ENCODE measurements at regions not wholly inside any gene's neighbourhood (a gene's known extent, or its start where the extent isn't known, plus 50 kb on each side); places are given as distances from the start of the nearest gene placed in this dataset.

DNA sequence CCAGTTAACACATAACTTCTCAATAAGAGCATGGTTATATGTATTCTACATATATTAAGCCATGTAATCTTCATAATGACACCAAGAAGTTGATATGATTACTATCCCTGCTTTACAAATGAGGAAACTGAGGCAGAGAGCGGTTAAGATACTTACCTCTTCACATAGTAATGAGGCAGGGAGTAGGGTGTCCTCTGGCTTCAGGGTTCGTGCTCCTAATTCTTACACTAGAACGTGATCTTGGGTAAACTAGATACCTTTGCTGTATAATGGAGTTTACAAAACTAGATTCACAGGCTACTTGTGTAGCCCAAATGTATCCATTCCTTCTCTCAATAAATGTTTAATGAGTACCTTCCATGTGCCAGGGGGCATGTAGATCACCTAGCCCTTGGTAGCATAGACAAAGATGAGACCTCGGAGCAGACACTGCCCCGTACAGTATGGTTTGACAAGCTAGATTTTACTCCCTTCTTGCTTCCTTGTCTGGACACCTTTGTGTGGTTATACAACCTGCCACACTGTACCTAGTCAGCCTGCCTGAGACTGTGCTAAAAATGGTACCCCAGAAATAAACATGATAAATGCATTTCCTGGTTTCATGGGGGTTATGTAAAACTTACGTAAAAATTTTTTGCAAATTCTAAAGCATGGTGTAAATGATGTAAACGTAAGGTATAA, 991.8 kb downstream of the VRK1 start:
- no peak overlapping the region for H3K27ac ChIP-seq
- TF ChIP-seq, protein P1, sequence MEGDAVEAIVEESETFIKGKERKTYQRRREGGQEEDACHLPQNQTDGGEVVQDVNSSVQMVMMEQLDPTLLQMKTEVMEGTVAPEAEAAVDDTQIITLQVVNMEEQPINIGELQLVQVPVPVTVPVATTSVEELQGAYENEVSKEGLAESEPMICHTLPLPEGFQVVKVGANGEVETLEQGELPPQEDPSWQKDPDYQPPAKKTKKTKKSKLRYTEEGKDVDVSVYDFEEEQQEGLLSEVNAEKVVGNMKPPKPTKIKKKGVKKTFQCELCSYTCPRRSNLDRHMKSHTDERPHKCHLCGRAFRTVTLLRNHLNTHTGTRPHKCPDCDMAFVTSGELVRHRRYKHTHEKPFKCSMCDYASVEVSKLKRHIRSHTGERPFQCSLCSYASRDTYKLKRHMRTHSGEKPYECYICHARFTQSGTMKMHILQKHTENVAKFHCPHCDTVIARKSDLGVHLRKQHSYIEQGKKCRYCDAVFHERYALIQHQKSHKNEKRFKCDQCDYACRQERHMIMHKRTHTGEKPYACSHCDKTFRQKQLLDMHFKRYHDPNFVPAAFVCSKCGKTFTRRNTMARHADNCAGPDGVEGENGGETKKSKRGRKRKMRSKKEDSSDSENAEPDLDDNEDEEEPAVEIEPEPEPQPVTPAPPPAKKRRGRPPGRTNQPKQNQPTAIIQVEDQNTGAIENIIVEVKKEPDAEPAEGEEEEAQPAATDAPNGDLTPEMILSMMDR (conservative IDR thresholded peaks at IDR 0.05), result no peak

DNA sequence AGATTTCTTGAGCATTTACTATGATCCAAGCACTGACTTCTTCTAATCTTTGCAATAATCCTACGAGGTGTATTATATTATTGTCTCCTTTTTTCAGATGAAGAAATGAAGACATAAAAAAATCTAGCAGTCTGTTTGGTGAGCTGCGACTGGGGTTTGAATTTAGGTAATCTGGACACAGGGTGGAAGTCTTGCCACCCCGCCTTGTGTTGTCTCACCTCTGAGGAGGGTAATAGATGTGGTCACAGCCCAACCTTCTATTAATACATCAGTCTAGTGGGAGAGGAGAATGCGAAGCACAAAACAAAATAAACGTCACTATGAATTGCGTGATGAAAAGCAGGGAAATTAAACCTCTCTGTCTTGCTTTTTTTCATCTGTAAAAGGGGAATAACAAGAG, 993.9 kb downstream of the VRK1 start:
- no peak overlapping the region for H3K27ac ChIP-seq
- TF ChIP-seq, protein P1 (conservative IDR thresholded peaks at IDR 0.05), result no peak

DNA sequence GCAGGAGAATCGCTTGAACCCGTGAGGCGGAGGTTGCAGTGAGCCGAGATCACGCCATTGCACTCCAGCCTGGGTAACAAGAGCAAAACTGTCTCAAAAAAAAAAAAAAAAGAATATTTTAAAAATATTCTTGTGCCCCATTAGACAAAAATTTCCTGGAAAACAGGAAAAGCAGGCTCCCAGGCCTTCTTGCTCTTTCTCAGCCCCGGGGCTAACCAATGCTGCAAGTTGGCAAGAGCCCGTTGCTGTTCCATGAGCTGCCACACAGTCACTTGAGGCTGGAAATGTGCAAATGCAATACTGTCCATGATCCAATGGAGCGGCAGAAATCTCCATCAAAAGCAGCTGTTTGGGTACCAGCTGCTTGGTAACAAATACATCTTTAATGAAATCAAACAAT, 994.7 kb downstream of the VRK1 start:
- no peak overlapping the region for H3K27ac ChIP-seq
- TF ChIP-seq, protein P1 (conservative IDR thresholded peaks at IDR 0.05), result no peak

DNA sequence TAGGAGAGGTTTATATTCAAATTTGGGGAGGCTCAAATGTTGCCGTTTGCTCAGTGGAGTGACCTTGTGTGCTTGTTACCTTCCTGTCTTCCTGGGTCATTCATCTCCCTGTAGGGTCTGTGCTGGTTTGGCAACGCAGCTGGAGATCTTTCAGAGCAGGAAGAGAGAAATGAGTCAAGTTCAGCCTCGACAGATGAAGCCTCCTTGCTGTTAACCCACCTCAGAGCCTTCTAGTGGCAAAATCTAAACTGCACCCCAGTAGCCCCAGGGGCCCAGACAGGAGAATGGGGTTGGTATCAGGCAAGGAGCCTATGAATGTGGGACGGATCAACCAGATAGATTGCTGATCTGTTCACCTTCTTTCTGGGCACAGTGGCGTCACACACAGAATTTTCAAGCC, 999.3 kb downstream of the VRK1 start:
- H3K27ac ChIP-seq, result no peak overlapping the region
- TF ChIP-seq, protein P1 (conservative IDR thresholded peaks at IDR 0.05), result no peak

DNA sequence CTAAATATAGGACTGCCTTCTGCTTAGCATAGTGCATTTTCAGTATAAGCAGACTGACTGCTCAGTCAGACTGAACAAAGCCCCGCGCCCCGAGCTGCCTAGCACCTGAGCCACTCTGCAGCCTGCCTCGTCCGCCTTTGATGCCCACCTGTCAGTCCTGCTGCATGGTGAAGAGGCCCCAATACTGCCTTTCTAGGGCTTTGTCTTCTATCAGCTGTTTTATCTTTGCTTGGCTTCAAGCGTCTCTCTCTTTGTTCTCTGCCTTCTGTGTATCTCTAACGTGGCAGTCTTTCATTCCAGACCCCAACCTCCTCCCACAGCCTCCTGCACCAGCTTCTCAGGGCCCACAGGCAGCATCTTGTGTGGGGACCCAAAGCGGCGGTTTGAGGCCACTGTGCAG, 1001.0 kb downstream of the VRK1 start:
- no peak overlapping the region for H3K27ac ChIP-seq
- TF ChIP-seq, protein P1 (conservative IDR thresholded peaks at IDR 0.05), result no peak

DNA sequence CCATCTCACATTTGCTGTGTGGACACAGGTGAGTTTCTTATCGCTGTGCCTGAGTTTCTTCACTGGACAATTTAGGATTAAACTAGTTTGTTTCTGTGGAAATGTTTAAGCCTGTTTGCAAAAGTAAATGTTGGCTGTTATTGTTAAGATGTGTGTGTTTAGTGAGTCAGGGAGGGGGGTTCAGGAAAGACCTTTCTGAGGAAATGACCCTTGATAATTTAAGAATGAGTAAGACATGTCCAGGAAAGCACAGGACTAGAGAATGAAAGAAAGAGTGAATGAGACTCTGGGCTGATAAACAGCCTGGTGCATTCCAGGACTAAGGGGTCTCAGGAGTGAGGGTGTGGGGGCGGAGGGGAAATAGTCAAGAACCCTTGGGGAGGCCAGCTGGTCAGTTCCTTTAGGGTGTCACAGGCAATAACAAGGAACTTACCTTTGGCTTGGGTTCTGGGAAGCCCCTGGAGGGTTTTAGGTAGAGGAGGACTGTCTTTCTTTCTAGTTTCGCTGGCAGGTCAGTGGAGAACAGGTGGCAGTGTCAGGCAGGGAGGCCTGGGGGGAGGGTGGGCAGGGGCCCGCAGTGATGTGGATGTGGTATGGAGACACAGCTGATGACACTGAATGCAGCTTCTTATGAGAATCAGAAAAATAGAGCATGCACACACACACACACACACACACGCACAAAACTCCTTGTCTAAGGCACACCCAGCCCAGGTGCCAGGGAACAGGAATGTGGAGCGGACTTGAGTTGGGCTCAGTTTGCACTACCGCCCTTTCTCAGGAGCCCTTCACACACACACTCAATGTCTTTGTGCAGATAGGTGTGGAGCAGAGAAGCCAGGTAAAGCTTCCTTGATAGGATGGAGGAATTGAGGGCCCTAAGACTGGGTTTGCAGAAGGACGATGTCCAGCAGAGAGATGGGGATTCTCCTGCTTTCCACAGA, 1005.5 kb downstream of the VRK1 start:
- no peak overlapping the region for H3K27ac ChIP-seq
- TF ChIP-seq, protein P1 (conservative IDR thresholded peaks at IDR 0.05), result no peak

DNA sequence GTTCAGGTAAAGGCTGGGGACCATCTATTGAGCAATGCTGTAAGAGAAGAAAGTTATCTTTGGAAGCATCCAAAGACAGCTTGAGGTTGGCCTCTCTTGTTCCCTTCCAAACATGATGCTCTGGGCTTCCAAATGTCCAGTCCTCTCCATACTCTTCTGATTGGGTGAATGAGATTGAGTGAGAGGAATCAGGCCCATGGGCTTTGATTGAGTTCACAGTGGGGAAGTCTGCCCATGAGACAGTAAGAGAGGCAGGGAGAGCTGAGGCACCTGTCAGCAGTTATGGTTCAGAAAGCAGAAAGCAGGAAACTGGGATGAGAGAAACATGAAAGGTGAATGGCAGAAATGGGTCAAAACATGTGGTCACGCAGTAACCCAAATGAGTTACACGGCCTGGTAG, 1006.9 kb downstream of the VRK1 start:
- no peak overlapping the region for H3K27ac ChIP-seq
- TF ChIP-seq, protein P1 (conservative IDR thresholded peaks at IDR 0.05), result no peak
